Mesothelial cell of epicardium (in vitro differentiated cells): ENCODE measurements at regions not wholly inside any gene's neighbourhood (a gene's known extent, or its start where the extent isn't known, plus 50 kb on each side); places are given as distances from the start of the nearest gene placed in this dataset.

ENCODE experiments used
- DNase-seq, 2 experiments: peaks; one replicate each; pipeline ENCODE4 v3.0.0; 2021; ENCODE audit warnings: low spot score in 2 of 2; ENCODE audit not compliant: unreplicated experiment in 2 of 2
- H3K27ac Mint-ChIP-seq: 2 replicates; pipeline ENCODE4 v1.8.0; 2021; ENCODE audit warnings: mixed read lengths
- H3K27me3 Mint-ChIP-seq: 2 replicates; pipeline ENCODE4 v1.8.0; 2021; ENCODE audit warnings: low read depth, mixed read lengths
- H3K36me3 Mint-ChIP-seq: 2 replicates; pipeline ENCODE4 v1.8.0; 2021; ENCODE audit warnings: mixed read lengths
- H3K4me1 Mint-ChIP-seq: 2 replicates; pipeline ENCODE4 v1.8.0; 2021; ENCODE audit warnings: mixed read lengths
- H3K4me3 Mint-ChIP-seq: 2 replicates; pipeline ENCODE4 v1.8.0; 2021; ENCODE audit warnings: mild to moderate bottlenecking, moderate library complexity, mixed read lengths
- H3K9me3 Mint-ChIP-seq: 2 replicates; pipeline ENCODE4 v1.8.0; 2021; ENCODE audit warnings: mixed read lengths
- TF ChIP-seq, protein P1 (sequence below): fragments of 200-600 bp; sonication (generic); IDR thresholded peaks from one replicate; pipeline ENCODE4 v1.5.0; 2021; ENCODE audit warnings: antibody characterized with exemption; ENCODE audit not compliant: unreplicated experiment

DNA sequence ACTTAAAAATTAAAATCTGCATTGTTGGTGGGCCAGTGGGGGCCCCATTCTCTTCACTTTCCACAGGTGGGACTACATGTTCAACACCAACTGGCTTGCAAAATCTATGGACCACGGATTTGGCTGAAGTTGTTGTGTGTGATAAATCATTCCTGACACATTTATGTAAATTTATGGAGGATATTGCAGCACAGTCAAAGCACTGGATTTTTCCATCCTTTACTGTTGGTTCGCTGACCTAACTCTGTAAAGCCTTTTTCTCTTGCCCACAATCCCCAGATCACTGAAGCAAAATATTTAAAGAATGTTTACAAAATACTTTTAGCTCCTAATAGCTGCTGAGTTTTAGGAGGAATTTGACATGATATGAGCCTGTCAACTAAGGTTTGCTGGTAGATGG, 219.7 kb upstream of the PRICKLE1 start:
- TF ChIP-seq, protein P1, sequence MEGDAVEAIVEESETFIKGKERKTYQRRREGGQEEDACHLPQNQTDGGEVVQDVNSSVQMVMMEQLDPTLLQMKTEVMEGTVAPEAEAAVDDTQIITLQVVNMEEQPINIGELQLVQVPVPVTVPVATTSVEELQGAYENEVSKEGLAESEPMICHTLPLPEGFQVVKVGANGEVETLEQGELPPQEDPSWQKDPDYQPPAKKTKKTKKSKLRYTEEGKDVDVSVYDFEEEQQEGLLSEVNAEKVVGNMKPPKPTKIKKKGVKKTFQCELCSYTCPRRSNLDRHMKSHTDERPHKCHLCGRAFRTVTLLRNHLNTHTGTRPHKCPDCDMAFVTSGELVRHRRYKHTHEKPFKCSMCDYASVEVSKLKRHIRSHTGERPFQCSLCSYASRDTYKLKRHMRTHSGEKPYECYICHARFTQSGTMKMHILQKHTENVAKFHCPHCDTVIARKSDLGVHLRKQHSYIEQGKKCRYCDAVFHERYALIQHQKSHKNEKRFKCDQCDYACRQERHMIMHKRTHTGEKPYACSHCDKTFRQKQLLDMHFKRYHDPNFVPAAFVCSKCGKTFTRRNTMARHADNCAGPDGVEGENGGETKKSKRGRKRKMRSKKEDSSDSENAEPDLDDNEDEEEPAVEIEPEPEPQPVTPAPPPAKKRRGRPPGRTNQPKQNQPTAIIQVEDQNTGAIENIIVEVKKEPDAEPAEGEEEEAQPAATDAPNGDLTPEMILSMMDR, result no peak
- H3K27me3 Mint-ChIP-seq, result no peaks in the 10 kb centered on the region
- peaks cover 42% of the 10 kb centered on the region for H3K4me1 Mint-ChIP-seq
- H3K9me3 Mint-ChIP-seq, result peaks cover 3% of the 10 kb centered on the region
- H3K27ac Mint-ChIP-seq, result peak overlapping the region; percentile 80
- no peaks in the 10 kb centered on the region for H3K36me3 Mint-ChIP-seq
- no peak for DNase-seq
- H3K4me3 Mint-ChIP-seq, result no peak overlapping the region

DNA sequence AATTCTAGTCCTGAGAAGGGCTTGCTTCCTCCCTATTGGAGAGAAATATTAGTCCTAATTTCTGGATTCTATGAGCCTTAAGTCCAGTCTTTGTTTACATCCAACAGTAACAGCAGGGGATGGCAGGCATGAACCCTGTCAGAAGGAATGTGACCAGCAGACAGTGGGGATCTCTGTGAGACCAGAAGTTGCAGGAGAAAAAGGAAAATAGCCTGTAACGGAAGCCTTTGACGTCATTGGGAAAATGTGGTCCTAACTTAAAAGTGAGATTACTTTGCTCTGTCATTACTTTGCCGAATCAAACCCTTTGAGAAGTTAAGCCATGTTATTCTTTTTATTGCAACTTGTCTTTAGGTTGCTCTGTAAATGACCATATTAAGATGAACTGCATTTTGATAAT, 218.2 kb upstream of the PRICKLE1 start:
- peaks cover 3% of the 10 kb centered on the region for H3K9me3 Mint-ChIP-seq
- H3K4me3 Mint-ChIP-seq, result no peak overlapping the region
- H3K27ac Mint-ChIP-seq, result peak overlapping the region; percentile 36
- no peaks in the 10 kb centered on the region for H3K27me3 Mint-ChIP-seq
- no peaks in the 10 kb centered on the region for H3K36me3 Mint-ChIP-seq
- peaks cover 38% of the 10 kb centered on the region for H3K4me1 Mint-ChIP-seq
- TF ChIP-seq, protein P1, result no peak
- DNase-seq, result no peak

DNA sequence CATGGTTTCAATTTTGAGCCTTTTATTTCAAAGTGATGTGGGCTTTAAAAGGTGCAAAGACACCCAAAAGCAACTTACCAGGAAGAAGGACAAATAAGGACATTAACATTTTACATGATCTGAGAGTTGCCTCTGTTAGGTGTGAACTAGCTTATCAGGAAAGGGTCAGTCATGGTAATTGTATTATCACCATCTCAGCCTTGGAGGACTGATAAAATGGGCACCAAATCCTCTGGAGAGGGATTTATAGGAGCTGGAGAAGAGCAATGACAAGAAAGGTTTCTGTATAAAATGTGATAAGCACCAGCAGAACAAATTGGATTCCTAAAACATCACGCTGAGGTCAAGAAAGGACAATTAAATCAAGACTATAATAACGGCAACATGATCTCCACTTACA, 217.7 kb upstream of the PRICKLE1 start:
- Mint-ChIP-seq H3K4me1 (peaks cover 43% of the 10 kb centered on the region), H3K4me3 (no peak overlapping the region), H3K27ac (peak overlapping the region; percentile 36), H3K27me3 (no peaks in the 10 kb centered on the region), H3K36me3 (no peaks in the 10 kb centered on the region), H3K9me3 (peaks cover 3% of the 10 kb centered on the region)
- no peak for DNase-seq
- TF ChIP-seq, protein P1, result no peak

DNA sequence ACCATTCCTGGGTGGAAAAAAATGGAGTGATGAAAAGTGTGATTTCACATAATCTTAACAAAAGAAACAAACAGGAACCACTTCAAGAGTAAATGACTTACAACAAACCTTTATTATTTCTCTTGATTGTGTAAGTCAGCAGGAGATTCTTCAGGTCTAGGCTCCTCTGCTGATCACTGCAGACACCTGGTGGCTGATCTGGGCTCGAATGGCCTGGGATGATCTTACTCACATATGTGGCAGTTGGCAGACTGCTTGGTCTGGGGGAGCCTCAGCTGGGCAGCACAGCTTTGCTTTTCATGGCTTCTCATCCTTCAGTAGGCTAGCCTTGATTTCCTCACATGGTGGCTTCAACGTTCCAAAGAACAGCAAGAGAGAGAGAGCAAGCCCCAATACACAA, 215.4 kb upstream of the PRICKLE1 start:
- peaks cover 44% of the 10 kb centered on the region for H3K4me1 Mint-ChIP-seq
- no peak overlapping the region for H3K27ac Mint-ChIP-seq
- TF ChIP-seq, protein P1, result no peak
- peaks cover 3% of the 10 kb centered on the region for H3K9me3 Mint-ChIP-seq
- no peaks in the 10 kb centered on the region for H3K36me3 Mint-ChIP-seq
- no peak for DNase-seq
- H3K27me3 Mint-ChIP-seq, result no peaks in the 10 kb centered on the region
- no peak overlapping the region for H3K4me3 Mint-ChIP-seq

DNA sequence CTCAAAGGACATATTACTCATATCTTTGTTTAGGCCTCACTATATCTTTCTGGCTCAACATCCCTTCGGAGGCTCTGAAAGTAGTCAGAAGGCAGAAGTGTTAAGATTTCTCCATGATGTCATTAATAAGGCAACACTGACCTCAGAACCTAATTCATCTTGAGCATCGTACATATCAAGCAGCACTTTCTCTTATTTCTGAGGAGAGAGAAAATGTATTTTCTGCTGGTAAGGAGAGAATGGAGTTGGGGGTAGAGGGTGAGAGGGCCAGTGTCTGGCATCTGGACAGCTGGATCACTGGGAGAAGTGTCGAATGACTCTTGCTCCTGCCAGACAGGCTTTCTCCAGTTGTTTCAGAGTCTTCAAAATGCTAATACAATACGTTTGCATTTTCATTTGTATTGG, 213.2 kb upstream of the PRICKLE1 start:
- TF ChIP-seq, protein P1, result no peak
- Mint-ChIP-seq H3K4me1 (peaks cover 39% of the 10 kb centered on the region), H3K9me3 (peaks cover 3% of the 10 kb centered on the region), H3K27ac (peak overlapping the region; percentile 6), H3K36me3 (no peaks in the 10 kb centered on the region), H3K4me3 (no peak overlapping the region), H3K27me3 (no peaks in the 10 kb centered on the region)
- no peak for DNase-seq

DNA sequence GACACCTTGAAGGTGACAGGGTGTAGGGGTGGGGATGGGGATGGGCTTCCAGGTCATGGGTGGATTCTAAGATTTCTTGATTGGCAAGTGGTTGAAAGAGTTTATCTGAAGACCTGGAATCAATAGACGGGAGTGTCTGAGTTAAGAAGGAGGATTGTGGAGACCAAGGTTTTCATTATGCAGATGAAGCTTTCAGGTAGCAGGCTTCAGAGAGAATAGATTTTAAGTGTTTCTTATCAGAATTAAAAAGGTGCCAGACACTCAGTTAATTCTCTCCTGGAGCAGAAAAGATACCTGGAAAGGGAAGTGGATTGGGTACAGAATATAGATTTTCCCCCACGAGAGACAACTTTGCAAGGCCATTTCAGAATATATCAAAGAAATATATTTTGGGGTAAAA, 211.7 kb upstream of the PRICKLE1 start:
- H3K27me3 Mint-ChIP-seq, result no peaks in the 10 kb centered on the region
- peaks cover 39% of the 10 kb centered on the region for H3K4me1 Mint-ChIP-seq
- H3K9me3 Mint-ChIP-seq, result peaks cover 3% of the 10 kb centered on the region
- no peak overlapping the region for H3K4me3 Mint-ChIP-seq
- TF ChIP-seq, protein P1, result no peak
- DNase-seq, result no peak
- H3K36me3 Mint-ChIP-seq, result no peaks in the 10 kb centered on the region
- no peak overlapping the region for H3K27ac Mint-ChIP-seq
